ENCODE measurements at regions not wholly inside any gene's neighbourhood (a gene's known extent, or its start where the extent isn't known, plus 50 kb on each side); places are given as distances from the start of the nearest gene placed in this dataset.

- no peak overlapping the region for H3K27ac ChIP-seq
- TF ChIP-seq CTCF (IDR thresholded peaks at IDR 0.05) (no peak), ZFX (IDR thresholded peaks at IDR 0.05; ENCODE audit: borderline replicate concordance) (no peak)
Observed at GRCh38 chr10:123298583-123298982, 144.4 kb downstream of the BUB3 start.

- H3K27ac ChIP-seq: no peak overlapping the region
- TF ChIP-seq CTCF (IDR thresholded peaks at IDR 0.05): no peak
- no peak for TF ChIP-seq ZFX (IDR thresholded peaks at IDR 0.05; ENCODE audit: borderline replicate concordance)
Observed at GRCh38 chr10:123299598-123299997, 145.4 kb downstream of the BUB3 start.

GRCh38 chr10:123301077-123301857 is 147.1 kb downstream of the BUB3 start:
- TF ChIP-seq CTCF (IDR thresholded peaks at IDR 0.05) (no peak), ZFX (IDR thresholded peaks at IDR 0.05; ENCODE audit: borderline replicate concordance) (no peak)
- H3K27ac ChIP-seq: no peak overlapping the region

GRCh38 chr10:123303581-123304337 is 149.6 kb downstream of the BUB3 start:
- TF ChIP-seq CTCF (IDR thresholded peaks at IDR 0.05) (no peak), ZFX (IDR thresholded peaks at IDR 0.05; ENCODE audit: borderline replicate concordance) (no peak)
- H3K27ac ChIP-seq: no peak overlapping the region

GRCh38 chr10:123305671-123306070 is 151.5 kb downstream of the BUB3 start:
- no peak for TF ChIP-seq CTCF (IDR thresholded peaks at IDR 0.05)
- H3K27ac ChIP-seq: no peak overlapping the region

GRCh38 chr10:123306290-123306689 is 152.1 kb downstream of the BUB3 start:
- H3K27ac ChIP-seq: no peak overlapping the region
- TF ChIP-seq ZFX (IDR thresholded peaks at IDR 0.05; ENCODE audit: borderline replicate concordance): no peak
- TF ChIP-seq CTCF (IDR thresholded peaks at IDR 0.05): no peak

GRCh38 chr10:123309731-123310130 is 155.5 kb downstream of the BUB3 start:
- no peak overlapping the region for H3K27ac ChIP-seq
- TF ChIP-seq ZFX (IDR thresholded peaks at IDR 0.05; ENCODE audit: borderline replicate concordance) (no peak), CTCF (IDR thresholded peaks at IDR 0.05) (no peak)
